ENCODE measurements at regions not wholly inside any gene's neighbourhood (a gene's known extent, or its start where the extent isn't known, plus 50 kb on each side); places are given as distances from the start of the nearest gene placed in this dataset.

DNA sequence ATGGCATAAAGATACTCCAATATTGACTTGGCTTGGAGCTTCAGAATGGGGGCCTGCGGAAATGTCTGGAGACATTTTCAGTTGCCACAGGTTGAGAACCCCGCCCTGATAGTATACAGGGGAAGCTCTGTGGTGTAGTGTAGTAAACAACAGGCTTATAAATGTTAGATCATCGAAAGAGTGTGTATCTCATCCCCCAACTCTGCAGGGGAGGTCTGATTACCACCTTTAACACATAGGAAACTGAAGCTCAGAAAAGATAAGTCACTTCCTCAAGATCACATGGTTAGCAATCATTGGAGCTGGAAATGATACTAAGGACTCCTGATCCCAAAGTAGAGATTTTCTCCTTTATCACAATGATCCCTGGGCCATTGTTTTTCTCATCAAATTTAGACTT lies 144.5 kb upstream of the BMPER start:
- TF ChIP-seq, protein P1, sequence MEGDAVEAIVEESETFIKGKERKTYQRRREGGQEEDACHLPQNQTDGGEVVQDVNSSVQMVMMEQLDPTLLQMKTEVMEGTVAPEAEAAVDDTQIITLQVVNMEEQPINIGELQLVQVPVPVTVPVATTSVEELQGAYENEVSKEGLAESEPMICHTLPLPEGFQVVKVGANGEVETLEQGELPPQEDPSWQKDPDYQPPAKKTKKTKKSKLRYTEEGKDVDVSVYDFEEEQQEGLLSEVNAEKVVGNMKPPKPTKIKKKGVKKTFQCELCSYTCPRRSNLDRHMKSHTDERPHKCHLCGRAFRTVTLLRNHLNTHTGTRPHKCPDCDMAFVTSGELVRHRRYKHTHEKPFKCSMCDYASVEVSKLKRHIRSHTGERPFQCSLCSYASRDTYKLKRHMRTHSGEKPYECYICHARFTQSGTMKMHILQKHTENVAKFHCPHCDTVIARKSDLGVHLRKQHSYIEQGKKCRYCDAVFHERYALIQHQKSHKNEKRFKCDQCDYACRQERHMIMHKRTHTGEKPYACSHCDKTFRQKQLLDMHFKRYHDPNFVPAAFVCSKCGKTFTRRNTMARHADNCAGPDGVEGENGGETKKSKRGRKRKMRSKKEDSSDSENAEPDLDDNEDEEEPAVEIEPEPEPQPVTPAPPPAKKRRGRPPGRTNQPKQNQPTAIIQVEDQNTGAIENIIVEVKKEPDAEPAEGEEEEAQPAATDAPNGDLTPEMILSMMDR (IDR thresholded peaks at IDR 0.05) = no peak
- Mint-ChIP-seq H3K9me3 (ENCODE audit: unreplicated experiment) (no peaks in the 10 kb centered on the region), H3K27ac (ENCODE audit: unreplicated experiment) (no peak overlapping the region), H3K27me3 (ENCODE audit: unreplicated experiment) (no peaks in the 10 kb centered on the region), H3K4me3 (ENCODE audit: unreplicated experiment) (no peak overlapping the region), H3K4me1 (ENCODE audit: unreplicated experiment) (no peaks in the 10 kb centered on the region), H3K36me3 (ENCODE audit: unreplicated experiment) (no peaks in the 10 kb centered on the region)
- no peak for DNase-seq (ENCODE audit: extremely low spot score, unreplicated experiment)

DNA sequence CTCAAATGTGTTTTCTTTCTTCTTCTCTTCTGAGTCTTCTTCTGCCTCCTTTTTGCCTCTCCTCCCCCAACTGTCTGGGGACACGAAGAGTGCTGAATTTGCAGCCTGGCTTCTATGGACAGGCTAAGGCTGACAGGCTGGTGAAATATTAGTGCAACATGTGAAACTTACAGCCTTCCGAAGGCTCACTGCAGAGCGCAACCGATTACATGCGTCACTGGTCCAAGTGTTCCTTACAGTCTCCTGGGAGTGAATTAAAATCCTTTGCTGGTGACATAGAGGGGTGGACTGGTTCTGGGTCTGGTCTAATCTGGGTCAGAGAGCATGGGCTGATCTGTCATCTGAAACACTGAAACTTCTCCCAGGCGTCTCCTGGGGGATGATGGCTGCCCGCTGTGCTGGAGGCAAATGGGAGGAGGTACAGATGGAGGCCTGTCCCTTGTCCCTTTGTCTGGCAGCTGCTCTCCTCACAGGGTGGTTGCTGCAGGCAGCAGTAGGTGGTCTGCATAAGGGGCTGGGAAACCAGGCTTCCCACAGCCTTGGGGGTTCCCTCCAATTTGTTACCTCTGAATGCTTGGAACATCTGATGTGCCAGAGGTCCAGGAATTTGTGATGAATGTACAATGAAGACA lies 143.8 kb upstream of the BMPER start:
- Mint-ChIP-seq H3K36me3 (ENCODE audit: unreplicated experiment) (no peaks in the 10 kb centered on the region), H3K4me3 (ENCODE audit: unreplicated experiment) (no peak overlapping the region), H3K4me1 (ENCODE audit: unreplicated experiment) (no peaks in the 10 kb centered on the region), H3K27me3 (ENCODE audit: unreplicated experiment) (no peaks in the 10 kb centered on the region), H3K9me3 (ENCODE audit: unreplicated experiment) (no peaks in the 10 kb centered on the region), H3K27ac (ENCODE audit: unreplicated experiment) (no peak overlapping the region)
- TF ChIP-seq, protein P1 (IDR thresholded peaks at IDR 0.05) = no peak
- no peak for DNase-seq (ENCODE audit: extremely low spot score, unreplicated experiment)

DNA sequence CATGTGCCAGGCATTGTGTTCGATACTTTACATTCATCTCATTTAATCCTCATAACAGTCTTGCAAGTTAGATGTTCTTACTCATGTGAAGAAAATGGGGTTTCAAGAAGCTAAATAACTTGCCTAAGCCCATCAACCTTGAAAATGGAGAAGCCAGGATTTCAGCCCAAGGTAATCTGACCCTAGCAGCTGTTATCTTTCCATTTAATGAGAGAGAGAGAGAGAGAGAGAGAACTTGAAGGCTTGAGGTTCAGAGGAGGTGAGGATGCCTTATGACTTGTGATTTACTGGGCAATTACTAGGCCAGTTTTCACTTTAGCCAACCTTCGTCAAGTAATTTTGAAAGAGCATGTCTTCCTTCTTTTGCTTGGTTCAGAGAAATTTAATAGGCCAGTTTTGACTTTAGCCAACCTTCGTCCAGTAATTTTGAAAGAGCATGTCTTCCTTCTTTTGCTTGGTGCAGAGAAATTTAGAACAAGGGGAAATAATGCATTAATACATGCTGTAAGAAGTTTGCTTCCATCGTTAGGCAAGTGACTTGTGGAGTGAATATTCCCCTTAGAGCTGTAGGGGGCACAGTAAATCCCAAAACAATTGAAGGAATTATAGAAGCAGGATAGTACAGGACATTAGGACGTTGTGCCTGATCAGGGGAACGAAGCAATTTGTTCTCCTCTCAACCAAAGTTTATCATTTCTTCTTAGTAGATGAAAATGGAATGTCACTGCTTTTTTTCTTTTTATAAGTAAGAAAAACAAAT lies 143.0 kb upstream of the BMPER start:
- H3K36me3 Mint-ChIP-seq (ENCODE audit: unreplicated experiment) = no peaks in the 10 kb centered on the region
- DNase-seq (ENCODE audit: extremely low spot score, unreplicated experiment) = no peak
- no peaks in the 10 kb centered on the region for H3K27me3 Mint-ChIP-seq (ENCODE audit: unreplicated experiment)
- no peaks in the 10 kb centered on the region for H3K4me1 Mint-ChIP-seq (ENCODE audit: unreplicated experiment)
- no peaks in the 10 kb centered on the region for H3K9me3 Mint-ChIP-seq (ENCODE audit: unreplicated experiment)
- TF ChIP-seq, protein P1 (IDR thresholded peaks at IDR 0.05) = no peak
- no peak overlapping the region for H3K27ac Mint-ChIP-seq (ENCODE audit: unreplicated experiment)
- H3K4me3 Mint-ChIP-seq (ENCODE audit: unreplicated experiment) = no peak overlapping the region

DNA sequence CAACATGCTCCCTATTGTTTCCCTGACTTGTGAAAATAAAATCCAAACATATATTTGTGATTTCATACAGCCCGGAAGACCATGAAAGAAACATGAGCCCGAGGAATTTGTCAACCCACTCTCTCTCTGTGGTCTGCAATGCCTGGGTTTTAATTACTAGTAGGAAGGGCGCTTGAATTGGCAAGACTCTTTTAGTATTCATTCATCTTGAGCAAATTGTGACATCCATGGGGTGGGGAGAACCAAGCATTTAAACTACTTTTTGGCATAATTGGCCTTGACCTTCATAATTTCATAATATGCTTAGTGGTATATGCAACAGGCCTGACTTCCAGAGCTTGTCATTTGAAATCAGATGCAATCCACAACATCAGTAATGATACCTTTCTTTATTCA lies 142.4 kb upstream of the BMPER start:
- Mint-ChIP-seq H3K4me1 (ENCODE audit: unreplicated experiment) (no peaks in the 10 kb centered on the region), H3K27me3 (ENCODE audit: unreplicated experiment) (no peaks in the 10 kb centered on the region), H3K36me3 (ENCODE audit: unreplicated experiment) (no peaks in the 10 kb centered on the region), H3K27ac (ENCODE audit: unreplicated experiment) (no peak overlapping the region), H3K4me3 (ENCODE audit: unreplicated experiment) (no peak overlapping the region), H3K9me3 (ENCODE audit: unreplicated experiment) (no peaks in the 10 kb centered on the region)
- TF ChIP-seq, protein P1 (IDR thresholded peaks at IDR 0.05) = no peak
- DNase-seq (ENCODE audit: extremely low spot score, unreplicated experiment) = no peak

DNA sequence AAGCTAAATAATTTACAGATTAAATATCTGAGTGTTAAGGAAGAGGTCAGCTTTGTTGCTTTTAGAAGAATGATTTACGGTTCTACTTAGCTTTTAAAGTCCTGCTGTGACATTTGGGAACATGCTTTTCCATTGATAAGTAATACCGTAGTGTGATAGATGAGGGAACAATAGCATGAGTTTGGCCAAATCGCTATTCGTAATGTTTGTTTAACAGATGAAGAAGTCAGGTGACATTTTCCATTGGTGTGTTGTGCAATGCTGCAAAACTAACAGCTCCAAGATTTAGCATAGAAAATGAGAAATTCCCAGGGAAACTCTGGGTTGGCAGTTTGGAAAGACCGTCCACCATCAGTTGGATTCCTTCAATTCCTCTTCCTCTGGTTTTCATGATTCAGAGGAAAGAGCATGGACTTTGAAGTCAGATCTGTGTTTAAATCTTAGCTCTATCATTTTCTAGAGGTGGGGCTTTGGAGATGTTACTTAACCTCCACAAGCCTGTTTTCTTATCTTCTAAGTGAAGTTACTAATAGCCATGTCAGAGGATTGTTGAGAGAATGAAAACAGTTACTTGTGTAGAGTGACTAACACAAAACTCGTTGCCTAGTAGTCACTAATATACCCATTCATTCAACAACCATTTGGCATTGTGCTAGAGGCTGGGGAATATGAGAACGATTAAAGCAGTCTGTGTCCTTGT lies 140.4 kb upstream of the BMPER start:
- TF ChIP-seq, protein P1 (IDR thresholded peaks at IDR 0.05) = no peak
- H3K4me1 Mint-ChIP-seq (ENCODE audit: unreplicated experiment) = no peaks in the 10 kb centered on the region
- no peaks in the 10 kb centered on the region for H3K9me3 Mint-ChIP-seq (ENCODE audit: unreplicated experiment)
- H3K27me3 Mint-ChIP-seq (ENCODE audit: unreplicated experiment) = no peaks in the 10 kb centered on the region
- H3K36me3 Mint-ChIP-seq (ENCODE audit: unreplicated experiment) = no peaks in the 10 kb centered on the region
- H3K4me3 Mint-ChIP-seq (ENCODE audit: unreplicated experiment) = no peak overlapping the region
- DNase-seq (ENCODE audit: extremely low spot score, unreplicated experiment) = no peak
- no peak overlapping the region for H3K27ac Mint-ChIP-seq (ENCODE audit: unreplicated experiment)
